ENCODE measurements at regions not wholly inside any gene's neighbourhood (a gene's known extent, or its start where the extent isn't known, plus 50 kb on each side); places are given as distances from the start of the nearest gene placed in this dataset.

DNA sequence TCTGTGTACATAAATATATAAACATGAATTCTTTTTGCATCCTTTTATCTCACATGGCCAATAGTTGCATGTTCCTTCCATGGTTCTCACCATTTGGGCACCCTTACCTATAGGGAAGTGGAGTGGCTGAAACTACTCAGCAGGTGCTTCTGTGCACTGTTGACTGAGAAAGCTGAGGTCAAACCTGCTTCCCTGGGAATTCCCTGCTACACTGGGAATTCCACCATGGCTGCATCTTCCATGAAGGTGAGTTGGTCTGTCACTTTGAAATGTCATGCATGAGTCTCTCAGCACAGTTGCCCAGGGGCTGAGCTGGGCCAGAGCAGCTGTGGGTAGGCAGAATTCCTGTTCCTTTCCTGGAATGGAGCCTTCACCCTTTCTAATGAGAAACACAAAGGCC is 193.8 kb upstream of the PRSS16 start:
- FAIRE-seq: no peak

DNA sequence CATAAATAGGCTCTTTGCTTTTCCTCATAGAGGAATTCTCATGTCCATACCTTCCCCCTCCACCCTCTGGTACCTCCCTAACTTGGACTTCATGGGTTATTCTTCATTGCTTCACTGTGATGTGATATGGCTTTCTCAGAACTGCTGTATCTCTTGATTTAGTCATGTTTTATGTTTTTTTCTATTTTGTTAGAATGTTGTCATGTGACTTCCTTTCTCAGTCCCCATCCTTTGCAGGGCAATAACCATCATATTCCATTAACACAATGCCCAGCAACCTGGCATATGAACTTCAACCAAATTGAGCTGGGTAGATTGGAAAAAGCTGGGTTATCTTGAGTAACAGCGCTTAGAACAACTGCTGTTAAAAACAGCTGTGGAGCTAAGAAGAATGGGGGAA is 190.9 kb upstream of the PRSS16 start:
- no peak for FAIRE-seq

DNA sequence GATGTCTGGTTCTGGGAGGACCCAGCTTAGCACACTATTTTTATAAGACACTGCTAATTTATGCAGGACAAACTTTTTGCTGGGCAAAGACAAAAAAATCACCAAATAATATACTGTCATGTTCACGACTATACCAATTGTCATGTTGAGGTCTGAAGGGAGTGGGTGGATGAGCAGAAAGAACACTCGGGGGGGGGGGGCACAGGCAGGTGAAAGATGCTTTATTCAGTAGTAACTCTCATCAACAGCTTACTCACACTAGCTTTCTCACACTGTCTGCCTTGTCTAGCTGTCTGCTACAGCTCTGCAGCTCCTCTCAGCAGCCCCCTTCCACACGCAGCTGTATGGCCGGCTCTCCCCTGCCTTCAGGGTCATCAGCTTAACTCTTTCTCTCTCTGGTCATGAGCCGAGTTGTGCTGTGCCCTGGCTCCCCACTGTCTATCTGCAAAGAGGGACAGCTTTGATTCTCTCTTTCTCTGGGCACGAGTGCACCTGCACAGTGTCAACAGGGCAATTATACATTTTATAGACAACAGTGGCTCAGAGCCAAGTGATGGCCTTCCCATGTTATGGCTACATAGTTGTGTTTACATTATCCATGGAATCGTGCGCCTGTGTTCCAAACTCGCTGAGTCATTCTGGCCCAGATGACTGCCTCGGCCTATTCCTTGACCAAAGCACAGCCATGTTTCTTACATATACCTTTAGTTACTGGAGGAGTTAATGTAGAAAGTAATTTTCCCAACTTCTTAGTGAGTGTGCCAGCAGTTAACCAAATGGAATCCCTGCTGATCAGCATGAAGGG is 187.7 kb upstream of the PRSS16 start:
- FAIRE-seq: no peak

DNA sequence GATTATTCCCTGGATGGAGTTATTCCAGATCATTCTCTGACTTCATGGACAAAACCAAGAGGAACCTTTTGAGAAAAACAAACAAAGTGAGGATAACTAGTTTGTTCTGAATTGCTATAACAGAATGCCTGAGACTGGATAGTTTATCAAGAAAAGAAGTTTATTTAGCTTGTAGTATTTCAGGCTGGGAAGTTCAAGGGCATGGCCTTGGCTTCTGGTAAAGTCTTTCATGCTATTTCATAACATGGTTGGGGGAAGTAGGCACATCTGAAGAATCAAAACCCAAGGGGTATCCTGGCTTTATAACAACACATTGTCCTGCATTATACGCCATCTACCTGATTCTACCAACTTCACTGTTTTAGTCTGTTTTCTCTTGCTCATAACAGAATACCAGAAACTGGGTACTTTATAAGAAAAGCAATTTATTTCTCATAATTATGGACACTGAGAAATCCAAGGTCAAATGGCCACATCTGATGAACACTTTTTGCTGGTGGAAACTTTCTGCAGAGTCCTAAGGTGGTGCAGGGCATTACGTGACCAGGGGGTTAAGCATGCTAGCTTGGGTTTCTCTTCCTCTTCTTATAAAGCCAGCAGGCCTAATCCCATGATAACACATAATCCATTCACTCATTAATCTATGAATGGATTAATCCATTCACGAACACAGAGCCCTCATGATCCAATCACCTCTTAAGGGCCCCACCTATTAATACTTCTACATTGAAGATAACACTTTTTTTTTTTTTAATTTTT is 186.1 kb upstream of the PRSS16 start:
- no peak for FAIRE-seq

DNA sequence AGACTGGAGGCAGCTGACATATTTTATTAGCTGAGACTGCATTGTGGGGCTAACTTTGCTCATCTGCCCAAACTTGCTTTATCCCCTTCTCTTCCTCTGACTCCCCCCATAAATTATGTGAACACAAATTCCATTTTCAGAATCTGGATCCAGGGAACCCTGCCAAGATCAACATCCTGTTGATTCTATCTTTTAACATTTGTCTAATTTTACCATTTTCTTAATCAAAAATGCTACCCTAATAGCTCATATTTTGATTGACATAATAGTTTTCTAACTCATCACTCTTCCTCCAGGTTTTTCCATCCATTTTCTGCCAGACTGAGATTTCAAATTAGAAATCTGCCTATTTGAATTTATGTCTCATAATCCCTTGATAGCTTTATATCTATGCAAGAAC is 184.7 kb upstream of the PRSS16 start:
- FAIRE-seq: no peak

DNA sequence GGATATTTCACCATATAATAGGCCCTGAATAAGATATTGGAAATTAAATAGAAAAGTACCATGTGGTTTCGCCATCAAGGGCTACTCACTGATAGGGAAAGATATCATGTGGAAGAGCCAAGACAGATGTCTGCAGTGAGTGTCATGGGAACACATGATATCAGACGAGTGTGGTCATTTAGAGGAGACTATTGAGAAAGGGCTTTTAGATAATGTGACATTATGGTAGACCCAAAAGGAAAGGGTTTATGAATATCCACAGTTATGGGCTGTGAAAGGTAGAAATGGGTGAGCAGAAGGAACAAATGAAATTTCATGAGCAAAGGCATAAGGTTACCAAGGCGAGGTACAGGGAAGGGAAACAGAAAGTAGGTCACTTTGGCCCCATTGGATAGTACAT is 182.3 kb upstream of the PRSS16 start:
- FAIRE-seq: no peak

DNA sequence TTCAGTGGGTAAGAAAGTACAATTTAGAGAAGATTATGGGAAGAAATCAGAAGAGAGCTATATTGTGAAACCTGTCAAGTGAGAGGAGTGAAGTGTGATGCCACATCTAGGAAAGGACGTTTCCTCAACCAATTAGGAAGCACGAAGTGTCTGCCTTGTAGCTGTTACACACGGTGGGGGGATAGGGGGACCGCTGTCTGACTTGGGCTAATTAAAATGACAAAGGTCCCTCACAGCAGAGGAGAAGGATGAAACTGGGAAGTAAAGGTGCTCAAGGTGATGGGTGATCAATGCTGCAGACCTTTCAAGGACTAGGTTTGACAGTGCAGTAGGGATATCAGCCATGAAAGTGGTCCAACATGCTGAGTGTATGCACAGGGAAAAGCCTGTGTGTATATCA is 181.1 kb upstream of the PRSS16 start:
- FAIRE-seq: no peak

DNA sequence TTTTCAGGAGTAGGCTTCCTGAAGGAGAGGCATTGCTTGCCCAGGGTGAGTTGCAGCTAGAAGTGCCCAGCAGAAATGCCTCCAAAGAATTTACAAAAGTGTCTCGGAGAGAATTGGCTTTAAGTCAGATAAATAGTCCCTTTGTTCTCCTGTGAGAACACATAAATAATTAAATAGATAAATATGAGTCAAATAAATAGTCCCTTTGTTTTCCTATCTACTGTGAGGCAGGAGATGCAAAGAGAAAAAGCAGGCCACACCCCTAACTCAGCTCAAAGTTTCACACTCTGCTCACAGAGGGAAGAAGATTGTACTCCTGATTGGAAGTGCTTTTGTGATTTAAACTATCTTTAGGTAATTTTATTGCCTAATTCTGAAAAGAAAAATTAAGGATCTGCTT is 180.7 kb upstream of the PRSS16 start:
- FAIRE-seq: no peak

DNA sequence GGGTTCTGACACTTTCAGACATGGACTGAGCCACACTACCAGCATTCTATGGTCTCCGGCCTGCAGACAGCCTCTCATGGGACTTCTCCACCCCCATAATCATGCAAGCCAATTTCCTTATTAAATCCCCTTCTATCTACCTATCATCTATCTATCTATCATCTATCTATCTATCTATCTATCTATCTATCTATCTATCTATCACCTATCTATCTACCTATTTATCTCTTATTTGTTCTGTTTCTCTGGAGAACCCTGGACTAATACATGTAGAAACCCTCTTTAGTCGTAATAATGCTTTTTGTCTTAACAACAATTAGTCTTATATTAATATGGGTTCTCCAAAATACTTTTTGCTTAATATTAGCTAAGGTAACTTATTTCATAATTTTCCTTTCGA is 174.1 kb upstream of the PRSS16 start:
- FAIRE-seq: no peak

DNA sequence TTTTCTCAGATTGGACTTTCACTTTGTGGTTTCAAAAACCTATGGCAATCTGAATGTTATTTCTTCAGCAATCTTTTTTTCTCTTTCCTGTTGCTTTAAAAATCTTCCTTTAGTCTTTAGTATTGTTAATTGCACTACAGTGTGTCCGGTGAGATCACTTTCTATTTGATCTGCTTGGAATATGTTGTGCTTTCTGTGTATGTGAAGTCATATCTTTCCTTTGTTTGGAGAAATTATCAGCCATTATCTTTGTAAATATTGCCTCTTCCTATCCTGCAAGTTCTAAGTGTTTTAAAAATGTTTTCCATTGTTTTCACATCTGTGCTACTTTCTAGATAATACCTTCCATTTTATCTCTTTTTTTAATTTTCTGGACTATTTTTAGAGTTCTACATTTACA is 171.4 kb upstream of the PRSS16 start:
- no peak for FAIRE-seq

DNA sequence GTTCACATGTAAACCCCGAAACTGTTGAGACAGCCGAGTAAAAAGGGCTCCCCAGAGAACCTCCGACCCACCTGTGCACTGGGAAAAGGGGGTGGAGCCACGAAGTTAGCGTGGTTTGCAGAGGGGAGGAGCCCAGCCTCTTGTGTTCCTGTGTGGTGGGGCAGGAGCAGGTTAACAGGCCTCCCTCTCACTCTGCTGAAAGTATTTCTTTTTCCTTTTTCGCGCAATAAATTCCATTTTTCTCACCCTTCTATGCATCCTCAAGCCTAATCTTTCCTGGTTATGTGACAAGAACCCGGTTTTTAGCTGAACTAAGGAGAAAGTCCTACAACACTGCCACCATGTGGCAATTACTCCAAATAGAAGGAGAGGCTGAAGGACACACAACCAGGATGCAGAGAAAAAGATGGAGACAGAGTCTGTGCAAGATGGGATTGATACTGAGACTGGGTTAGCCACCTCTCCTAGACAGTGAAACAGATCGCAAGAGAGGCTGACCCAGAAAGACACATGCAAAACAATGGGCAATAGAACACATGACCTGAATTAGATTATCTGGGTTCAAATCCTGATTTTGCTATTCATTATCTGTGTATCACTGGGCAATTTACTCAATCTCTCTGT is 168.7 kb upstream of the PRSS16 start:
- peak; percentile 80 for FAIRE-seq

DNA sequence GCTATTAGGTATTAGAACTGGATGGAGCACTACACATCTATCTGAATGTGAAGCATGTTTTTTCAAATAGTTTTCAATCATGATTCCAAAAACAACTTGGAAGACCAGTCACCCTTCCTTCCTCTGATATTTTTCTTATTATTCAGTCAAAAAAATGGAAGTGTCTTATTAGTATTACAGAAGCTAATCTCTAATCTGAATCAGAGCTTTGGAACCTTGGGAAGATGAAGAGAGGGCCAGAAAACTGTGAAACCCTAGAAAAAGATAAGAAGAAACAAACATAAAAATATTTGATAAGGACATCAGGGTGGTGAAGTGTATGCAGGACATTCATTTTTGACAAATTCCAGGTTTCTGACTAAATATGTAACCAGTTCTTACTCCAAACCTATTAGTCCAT is 166.3 kb upstream of the PRSS16 start:
- no peak for FAIRE-seq

DNA sequence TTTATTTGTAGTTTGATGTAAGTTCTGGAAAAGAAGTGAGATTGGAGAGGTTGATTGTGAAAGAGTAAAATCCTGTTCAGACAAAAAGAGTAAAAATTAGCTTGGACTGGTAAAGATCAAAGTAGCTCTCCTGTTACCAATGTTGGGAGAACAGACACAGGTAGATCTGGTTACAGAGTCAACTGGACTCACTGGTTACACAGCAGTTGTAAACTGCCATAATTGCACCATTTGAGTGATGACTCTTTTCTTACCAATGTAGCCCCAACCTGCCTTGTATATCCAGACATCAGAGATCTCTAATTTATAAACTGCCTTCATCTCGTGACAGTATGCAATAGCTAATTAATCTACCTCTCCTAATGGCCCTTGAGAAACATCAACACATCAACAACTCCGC is 165.6 kb upstream of the PRSS16 start:
- no peak for FAIRE-seq

DNA sequence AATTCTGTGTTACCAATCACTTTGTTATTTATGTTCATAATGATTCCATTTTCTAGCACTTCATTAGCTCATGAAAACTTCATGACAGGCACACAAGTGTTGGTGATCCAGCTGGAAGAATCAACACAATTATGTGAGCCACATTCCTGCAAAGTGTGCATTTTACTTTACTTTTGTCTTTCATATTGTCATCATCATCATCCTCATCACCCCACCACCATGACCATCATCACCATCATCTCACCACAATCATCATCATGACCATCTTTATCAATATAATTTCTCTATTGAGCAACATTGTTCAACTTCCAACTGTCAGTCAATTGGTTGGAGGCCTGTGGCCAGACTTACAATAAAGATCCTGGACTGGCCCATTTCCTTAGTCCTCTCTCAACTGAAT is 159.4 kb upstream of the PRSS16 start:
- no peak for FAIRE-seq

DNA sequence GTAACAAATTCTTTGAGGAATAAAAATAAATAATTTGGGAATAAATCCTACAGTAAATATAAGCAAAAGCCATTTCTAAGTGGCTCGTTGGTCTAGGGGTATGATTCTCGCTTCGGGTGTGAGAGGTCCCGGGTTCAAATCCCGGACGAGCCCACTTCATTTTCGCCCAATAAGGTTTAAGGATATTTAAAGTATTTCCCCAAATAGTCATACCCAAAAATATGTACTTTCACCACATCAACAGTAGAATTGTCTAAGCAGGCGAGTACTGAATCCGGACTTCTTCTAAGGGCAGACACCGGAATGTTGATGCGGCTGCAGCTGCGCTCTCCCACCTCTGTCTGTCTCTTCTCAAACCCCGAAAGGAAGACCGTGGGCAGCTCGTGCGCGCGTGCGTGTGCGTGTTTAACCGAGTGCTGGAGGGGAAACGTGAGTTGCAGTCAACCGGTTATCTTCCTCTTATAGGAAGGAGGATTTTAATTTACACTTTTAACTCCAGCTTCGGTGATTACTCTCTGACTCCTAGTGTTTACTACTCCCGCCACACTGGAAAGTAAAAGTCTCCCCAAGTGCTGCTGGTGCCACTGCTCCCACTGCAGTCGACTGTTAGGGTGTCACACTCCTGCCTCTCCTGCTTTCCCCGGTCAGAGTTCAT is 155.7 kb upstream of the PRSS16 start:
- FAIRE-seq: peak; percentile 96

DNA sequence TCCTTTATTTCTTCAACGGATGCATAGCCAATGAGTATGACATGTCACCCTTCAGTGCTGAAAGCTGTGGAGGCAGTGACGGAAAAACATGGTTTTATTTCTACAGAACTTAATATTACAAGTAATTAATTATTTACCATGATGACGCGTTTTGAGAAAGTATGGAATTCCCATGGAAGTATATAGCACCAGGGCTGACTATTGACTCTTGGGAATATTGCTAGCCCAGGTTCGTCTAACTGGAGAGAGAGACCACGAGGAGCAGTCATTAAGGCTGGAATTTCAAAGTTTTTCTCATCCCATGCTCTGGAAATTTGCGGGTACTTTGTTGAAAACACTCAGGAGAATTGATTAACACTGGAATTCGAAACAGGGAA is 155.2 kb upstream of the PRSS16 start:
- no peak for FAIRE-seq

DNA sequence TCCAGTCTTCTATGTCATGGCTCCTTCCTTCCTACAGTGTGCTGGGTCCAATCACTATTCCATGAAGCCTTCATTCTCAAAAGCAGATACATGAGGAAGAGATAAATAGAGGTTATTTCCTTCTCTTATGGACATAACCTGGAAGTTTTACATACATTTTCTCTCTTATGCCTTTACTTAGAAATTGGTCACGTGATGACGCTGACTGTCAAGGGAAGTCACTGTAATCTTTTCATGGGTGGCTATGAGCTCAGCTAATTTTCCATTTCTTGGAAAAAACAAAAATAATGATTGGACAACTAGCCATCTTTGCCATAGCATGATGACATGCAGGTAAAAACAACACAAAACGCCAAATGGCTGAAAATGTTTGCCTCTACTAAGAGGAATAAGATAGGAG is 151.6 kb upstream of the PRSS16 start:
- FAIRE-seq: no peak

DNA sequence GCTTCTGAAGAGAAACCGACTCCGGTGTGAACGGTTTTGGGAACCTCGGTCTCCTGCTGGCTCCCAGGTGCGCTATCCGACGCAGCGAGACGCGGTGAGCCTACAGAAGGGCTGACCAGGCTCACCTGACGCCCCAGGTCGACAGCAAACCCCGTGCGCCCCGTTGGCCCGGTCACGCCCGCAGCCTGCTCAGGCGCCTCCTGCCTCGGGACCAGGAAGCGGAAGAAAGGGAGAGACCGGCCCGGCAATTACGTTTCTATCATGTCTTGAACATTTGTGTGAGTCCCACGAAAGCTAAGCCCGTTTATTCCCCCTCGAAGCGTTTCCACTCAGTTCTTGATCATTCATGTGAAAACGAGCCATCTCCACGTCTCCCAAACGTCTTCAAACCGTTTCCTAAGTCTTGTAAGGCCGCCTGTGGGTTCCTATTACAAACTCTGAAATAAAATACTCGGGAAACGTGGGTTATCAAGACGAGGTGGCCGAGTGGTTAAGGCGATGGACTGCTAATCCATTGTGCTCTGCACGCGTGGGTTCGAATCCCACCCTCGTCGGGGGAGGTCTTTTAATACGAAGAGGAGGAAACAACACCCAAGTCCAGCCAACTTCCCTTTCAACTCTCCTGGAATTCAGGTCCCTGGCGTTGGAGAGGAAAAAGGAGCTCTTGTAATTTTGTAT is 150.5 kb upstream of the PRSS16 start:
- FAIRE-seq: no peak

DNA sequence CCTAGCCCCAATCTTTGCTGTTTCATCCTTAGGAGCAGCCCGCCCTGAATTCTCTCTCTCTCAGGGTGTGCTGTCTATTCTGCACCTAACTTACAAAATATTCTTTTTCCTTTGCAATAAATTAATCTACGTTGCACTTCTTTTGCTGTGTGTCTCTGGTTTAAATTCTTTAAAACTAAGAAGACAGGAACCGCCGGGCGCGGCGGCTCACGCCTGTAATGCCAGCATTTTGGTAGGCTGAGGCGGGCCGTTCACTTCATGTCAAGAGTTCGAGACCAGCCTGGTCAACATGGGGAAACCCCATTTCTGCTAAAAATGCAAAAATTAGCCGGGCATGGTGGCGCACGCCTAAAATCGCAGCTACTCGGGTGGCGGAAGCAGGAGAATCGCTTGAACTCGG is 148.5 kb upstream of the PRSS16 start:
- FAIRE-seq: no peak

DNA sequence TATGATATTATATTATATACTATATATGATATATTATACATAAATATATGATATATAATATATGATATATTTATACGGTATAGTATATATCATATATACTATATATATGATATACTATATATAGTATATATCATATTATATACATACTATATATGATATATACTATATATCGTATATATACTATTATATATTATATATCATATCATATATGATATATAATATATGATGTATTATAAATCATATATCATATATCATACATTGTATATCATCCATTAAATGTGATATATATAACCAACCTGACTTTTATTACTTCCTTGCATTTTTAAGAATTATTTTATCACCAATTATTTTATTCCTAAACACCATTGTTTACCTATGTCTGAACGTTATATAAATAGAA is 146.6 kb upstream of the PRSS16 start:
- FAIRE-seq: no peak

DNA sequence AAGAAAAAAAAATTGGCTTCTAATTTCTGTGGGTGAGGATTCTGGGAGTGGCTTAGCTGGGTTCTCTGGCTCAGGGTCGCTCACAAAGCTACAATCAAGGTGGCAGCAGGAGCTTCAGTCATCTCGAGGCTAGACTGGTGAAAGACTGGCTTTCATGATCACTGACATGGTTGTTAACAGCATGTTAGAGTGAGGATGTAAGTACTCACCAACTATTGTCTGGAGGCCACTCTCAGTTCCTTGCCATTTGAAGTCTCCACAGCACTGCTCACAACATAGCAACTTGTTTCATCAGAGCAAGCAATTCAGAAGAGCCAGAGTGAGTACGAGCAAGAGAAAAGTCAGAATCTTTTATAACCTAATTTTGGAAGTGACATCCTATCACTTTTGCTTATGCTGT is 145.7 kb upstream of the PRSS16 start:
- FAIRE-seq: no peak

DNA sequence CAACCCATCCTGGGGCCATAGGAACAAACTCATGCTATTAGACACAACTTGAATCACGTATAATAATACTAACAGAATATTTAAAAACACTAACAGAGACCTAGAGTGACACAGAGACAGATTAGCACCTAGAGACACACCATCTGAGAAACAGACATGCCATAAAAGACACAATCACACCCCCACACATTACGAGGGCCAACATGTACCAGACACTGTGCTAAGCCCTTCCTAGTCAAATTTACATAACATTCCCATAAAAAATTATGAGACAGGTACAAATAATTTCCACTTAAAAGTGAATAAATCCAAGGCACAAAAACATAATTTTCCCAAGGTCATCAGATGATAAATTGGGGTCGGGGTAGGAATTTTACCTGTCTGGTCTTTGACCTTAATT is 141.1 kb upstream of the PRSS16 start:
- FAIRE-seq: no peak

DNA sequence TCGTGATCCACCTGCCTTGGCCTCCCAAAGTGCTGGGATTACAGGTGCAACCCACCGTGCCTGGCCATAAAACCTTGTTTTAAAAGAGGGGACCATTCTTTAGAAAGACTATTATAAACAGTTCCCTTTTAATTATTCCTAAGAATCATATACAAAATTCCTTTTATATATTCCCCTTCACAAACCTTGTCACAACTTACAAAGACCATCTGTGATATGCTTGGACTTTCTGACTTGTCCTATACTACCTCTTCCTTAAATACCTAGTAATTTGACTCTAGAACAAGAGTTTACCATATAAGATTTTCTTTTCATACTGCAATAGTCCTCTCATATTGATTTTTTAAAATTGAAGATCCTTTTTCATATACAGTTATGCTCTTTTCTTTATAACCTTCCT is 135.8 kb upstream of the PRSS16 start:
- FAIRE-seq: no peak
